Lung (tissue), 11 donors: ENCODE measurements at regions not wholly inside any gene's neighbourhood (a gene's known extent, or its start where the extent isn't known, plus 50 kb on each side); places are given as distances from the start of the nearest gene placed in this dataset.

ENCODE experiments used
- ATAC-seq: fragments of 200-7000 bp; cut with Tn5 transposase; one replicate; pipeline ENCODE4 v1.9.1; 2020; ENCODE audit warnings: moderate number of reproducible peaks; ENCODE audit not compliant: insufficient read depth, low FRiP score
- DNase-seq, 3 donors: peaks; one replicate each; pipeline ENCODE4 v3.0.0-alpha.2; 2013 to 2017
- H3K27ac ChIP-seq, 2 donors: one replicate each; pipeline ENCODE4 v1.5.1; 2013; ENCODE audit warnings: mild to moderate bottlenecking in 2 of 2, moderate library complexity in 2 of 2, control low read depth in 1 of 2, inconsistent platforms in 1 of 2, low read depth in 1 of 2, low read length in 1 of 2
- H3K27me3 ChIP-seq, 3 donors: one replicate each; pipeline ENCODE4 v1.5.1; 2013; ENCODE audit warnings: low read length in 2 of 3; ENCODE audit not compliant: control insufficient read depth in 3 of 3, insufficient read depth in 3 of 3
- H3K36me3 ChIP-seq, 4 donors: one replicate each; pipeline ENCODE4 v1.5.1; 2013; ENCODE audit warnings: low read length in 4 of 4, mild to moderate bottlenecking in 1 of 4, moderate library complexity in 1 of 4; ENCODE audit not compliant: control insufficient read depth in 4 of 4, insufficient read depth in 4 of 4
- H3K4me1 ChIP-seq, 5 donors: one replicate each; pipeline ENCODE4 v1.5.1; 2013; ENCODE audit warnings: low read length in 5 of 5, mild to moderate bottlenecking in 2 of 5, moderate library complexity in 1 of 5; ENCODE audit not compliant: control insufficient read depth in 5 of 5, insufficient read depth in 5 of 5
- H3K4me3 ChIP-seq: one replicate; pipeline ENCODE4 v1.5.1; 2013; ENCODE audit warnings: mild to moderate bottlenecking, control low read depth, moderate library complexity
- H3K9ac ChIP-seq, 2 donors: one replicate each; pipeline ENCODE4 v1.5.1; 2013; ENCODE audit warnings: low read length in 2 of 2, control low read depth in 1 of 2; ENCODE audit not compliant: insufficient read depth in 1 of 2
- H3K9me3 ChIP-seq, 4 donors: one replicate each; pipeline ENCODE4 v1.5.1; 2013; ENCODE audit warnings: low read length in 3 of 4, mild to moderate bottlenecking in 1 of 4, moderate library complexity in 1 of 4; ENCODE audit not compliant: control insufficient read depth in 4 of 4, insufficient read depth in 3 of 4
- CTCF ChIP-seq: IDR thresholded peaks from 2 replicates; pipeline ENCODE4 v1.5.1; 2012; ENCODE audit warnings: mild to moderate bottlenecking; ENCODE audit errors: control extremely low read depth, extremely low read depth
- WGBS, 2 donors: extraction: QIAGEN DNeasy Blood & Tissue Kit; methylation state at CpG; one replicate each; pipeline ENCODE4 v1.1.7; 2013; 5-methylcytosine and 5-hydroxymethylcytosine counted together
- donor health status: control.
- donor health status: control.
- donor health status: Bipolar disorder and iron deficiency.
- donor health status: healthy.
- donor health status: DM: yes; HTN: yes; CAD: no.

DNA sequence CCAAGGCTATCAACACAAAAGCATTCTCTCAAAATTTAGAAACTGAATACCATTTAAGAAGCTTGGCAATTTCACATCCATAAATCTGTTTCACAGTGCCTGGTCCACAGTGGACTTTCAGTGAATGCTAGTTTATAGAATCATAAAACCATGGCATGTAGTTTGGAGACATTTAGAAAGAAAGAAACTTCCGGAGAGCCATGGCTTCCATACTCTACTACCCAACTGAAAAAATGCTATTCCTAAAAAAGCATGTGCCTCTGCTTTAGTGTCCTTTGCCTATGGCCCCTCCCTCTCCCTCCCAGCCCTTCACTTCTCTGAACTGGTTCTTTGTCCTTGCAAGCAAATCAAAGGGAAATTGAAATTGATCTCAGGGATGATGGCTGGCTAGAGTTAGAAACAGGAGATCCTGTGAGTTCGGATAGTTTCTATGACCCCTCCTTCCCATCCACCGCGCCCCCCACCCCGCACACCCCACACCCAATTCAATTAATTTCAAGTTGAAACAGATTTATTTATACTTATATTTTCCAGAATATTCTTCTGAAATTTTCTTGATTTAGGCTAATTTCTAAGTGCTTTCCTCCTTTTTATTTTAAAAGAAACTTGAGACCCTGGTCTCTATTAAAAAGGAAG is 248.3 kb downstream of the TRIB2 start:
- ATAC-seq (no peak), DNase-seq (no peak)
- Histone ChIP-seq H3K9me3 (no peaks in the 10 kb centered on the region), H3K4me1 (peaks cover 0 to 3% (median 0%) of the 10 kb centered on the region in 5 donors), H3K4me3 (no peak overlapping the region), H3K9ac (no peak overlapping the region), H3K27ac (no peak overlapping the region), H3K27me3 (no peaks in the 10 kb centered on the region), H3K36me3 (no peaks in the 10 kb centered on the region)
- 83 to 85% methylated on average over 5 of the region's 5 CpGs for WGBS, 2 donors
- no peak for TF ChIP-seq CTCF

- ATAC-seq: peak; percentile 62
Observed at GRCh38 chr2:12965540-12966269, 249.0 kb downstream of the TRIB2 start.

GRCh38 chr2:12967804-12968203 is 251.1 kb downstream of the TRIB2 start:
- DNase-seq (no peak), ATAC-seq (no peak)
- 92 to 95% methylated on average over 1 of the region's 1 CpG for WGBS, 2 donors
- TF ChIP-seq CTCF: no peak
- Histone ChIP-seq H3K36me3 (no peaks in the 10 kb centered on the region), H3K9ac (no peak overlapping the region), H3K27me3 (peaks cover 0 to 2% (median 0%) of the 10 kb centered on the region in 3 donors), H3K4me1 (peaks cover 0 to 3% (median 0%) of the 10 kb centered on the region in 5 donors), H3K27ac (no peak overlapping the region), H3K9me3 (no peaks in the 10 kb centered on the region), H3K4me3 (no peak overlapping the region)

More at GRCh38 chr2:12965540-12966269, 249.0 kb downstream of the TRIB2 start:
- H3K9me3 ChIP-seq: no peaks in the 10 kb centered on the region
- DNase-seq: peak in 2 of 3 donors; percentile 47 to 56
- no peak overlapping the region for H3K9ac ChIP-seq
- TF ChIP-seq CTCF: no peak
- H3K27ac ChIP-seq: no peak overlapping the region
- H3K36me3 ChIP-seq: no peaks in the 10 kb centered on the region
- H3K4me1 ChIP-seq: peaks cover 0 to 3% (median 0%) of the 10 kb centered on the region in 5 donors
- H3K4me3 ChIP-seq: no peak overlapping the region
- no peaks in the 10 kb centered on the region for H3K27me3 ChIP-seq
